HAP-1 (cell line): ENCODE measurements at regions not wholly inside any gene's neighbourhood (a gene's known extent, or its start where the extent isn't known, plus 50 kb on each side); places are given as distances from the start of the nearest gene placed in this dataset.
A peak's percentile ranks its signal among the peaks of the same experiment; 100 is the strongest.
"Not testable (repeated sequence)": the region's sequence is repeated elsewhere in the genome, so short reads cannot be mapped to it uniquely, and the experiment has no call there.

Source experiments
- DNase-seq, 2 experiments: peaks; one replicate each; pipeline ENCODE4 v3.0.0-alpha.2; 2016 to 2020; ENCODE audit warnings: low spot score in 2 of 2
- H3K27me3 ChIP-seq: fragments of 250-450 bp; sonication (Bioruptor Pico); 2 replicates; pipeline ENCODE4 v1.5.1; 2020; ENCODE audit warnings: low read depth, mild to moderate bottlenecking, moderate library complexity
- H3K36me3 ChIP-seq: fragments of 250-450 bp; sonication (Bioruptor Pico); replicated peaks from 2 replicates; pipeline ENCODE4 v1.5.1; 2020; ENCODE audit warnings: mild to moderate bottlenecking
- H3K4me1 ChIP-seq: fragments of 250-450 bp; sonication (Bioruptor Pico); 2 replicates; pipeline ENCODE4 v1.5.1; 2020; ENCODE audit warnings: mild to moderate bottlenecking
- H3K4me3 ChIP-seq: fragments of 250-450 bp; sonication (Bioruptor Pico); 2 replicates; pipeline ENCODE4 v1.5.1; 2020; ENCODE audit warnings: mild to moderate bottlenecking, moderate library complexity
- H3K9me3 ChIP-seq: fragments of 250-450 bp; sonication (Bioruptor Pico); 2 replicates; pipeline ENCODE4 v1.5.1; 2020; ENCODE audit warnings: mild to moderate bottlenecking, moderate library complexity
- in situ Hi-C: fragments of 300-500 bp; cut with MboI; formaldehyde crosslinking; loops from 3 replicates; pipeline ENCODE4 v1.14.3; 2020; ENCODE audit warnings: low sequenced_read_pairs, inconsistent platforms, mixed read lengths

DNA sequence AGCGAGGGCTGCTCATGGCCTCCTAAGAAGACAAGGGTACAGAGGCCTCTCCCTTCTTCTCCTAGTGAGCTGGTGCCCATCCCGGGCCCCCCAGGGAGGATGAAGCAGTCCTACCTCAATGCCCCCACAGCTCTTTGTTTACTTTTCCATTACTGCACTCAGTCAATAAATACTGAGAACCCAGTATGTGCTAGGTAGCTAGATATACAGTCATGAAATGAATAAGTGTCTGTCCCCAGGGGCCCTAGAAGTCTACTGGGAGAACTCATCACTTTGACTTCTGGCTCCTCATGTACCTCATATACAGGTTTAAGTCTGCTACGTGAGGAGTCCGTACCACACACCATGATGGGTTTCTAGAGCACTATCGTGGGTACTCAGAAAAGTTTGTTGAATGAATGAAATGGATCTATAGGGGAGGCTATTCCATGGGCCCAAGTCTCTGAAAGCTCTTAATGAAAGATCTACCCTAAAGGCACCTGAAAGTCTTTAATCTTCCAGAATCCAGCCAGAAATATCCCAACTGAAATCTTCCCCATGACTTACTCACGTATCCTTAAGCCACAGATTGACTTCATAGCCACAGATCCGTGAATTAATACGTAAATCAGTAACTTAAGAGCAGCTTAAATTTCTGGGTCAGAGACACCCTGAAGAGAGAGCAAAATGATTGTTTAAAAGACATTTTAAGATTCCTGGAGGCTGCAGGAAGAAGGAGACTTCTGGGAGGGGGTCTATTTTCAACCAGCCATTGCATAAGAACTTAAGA lies 51.6 kb upstream of the POMP start:
- no peaks in the 10 kb centered on the region for H3K9me3 ChIP-seq
- no peak for DNase-seq
- in situ Hi-C loops, result no loop called here
- no peaks in the 10 kb centered on the region for H3K27me3 ChIP-seq
- no peak overlapping the region for H3K4me3 ChIP-seq
- no peaks in the 10 kb centered on the region for H3K36me3 ChIP-seq
- H3K4me1 ChIP-seq, result no peaks in the 10 kb centered on the region

- no peak for DNase-seq
- Histone ChIP-seq H3K4me3 (no peak overlapping the region), H3K36me3 (no peaks in the 10 kb centered on the region), H3K4me1 (no peaks in the 10 kb centered on the region), H3K27me3 (no peaks in the 10 kb centered on the region), H3K9me3 (no peaks in the 10 kb centered on the region)
- in situ Hi-C loops, result no loop called here
Measured at GRCh38 chr13:28606466-28606865, 52.5 kb upstream of the POMP start.

DNA sequence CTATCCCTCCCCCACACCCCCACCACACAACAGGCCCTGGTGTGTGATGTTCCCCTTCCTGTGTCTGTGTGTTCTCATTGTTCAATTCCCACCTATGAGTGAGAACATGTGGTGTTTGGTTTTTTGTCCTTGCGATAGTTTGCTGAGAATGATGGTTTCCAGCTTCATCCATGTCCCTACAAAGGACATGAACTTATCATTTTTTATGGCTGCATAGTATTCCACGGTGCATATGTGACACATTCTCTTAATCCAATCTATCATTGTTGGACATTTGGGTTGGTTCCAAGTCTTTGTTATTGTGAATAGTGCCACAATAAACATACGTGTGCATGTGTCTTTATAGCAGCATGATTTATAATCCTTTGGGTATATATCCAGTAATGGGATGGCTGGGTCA lies 53.8 kb upstream of the POMP start:
- H3K4me3 ChIP-seq, H3K27me3 ChIP-seq, H3K4me1 ChIP-seq, in situ Hi-C loops, H3K36me3 ChIP-seq, DNase-seq, H3K9me3 ChIP-seq: not testable (repeated sequence)

DNA sequence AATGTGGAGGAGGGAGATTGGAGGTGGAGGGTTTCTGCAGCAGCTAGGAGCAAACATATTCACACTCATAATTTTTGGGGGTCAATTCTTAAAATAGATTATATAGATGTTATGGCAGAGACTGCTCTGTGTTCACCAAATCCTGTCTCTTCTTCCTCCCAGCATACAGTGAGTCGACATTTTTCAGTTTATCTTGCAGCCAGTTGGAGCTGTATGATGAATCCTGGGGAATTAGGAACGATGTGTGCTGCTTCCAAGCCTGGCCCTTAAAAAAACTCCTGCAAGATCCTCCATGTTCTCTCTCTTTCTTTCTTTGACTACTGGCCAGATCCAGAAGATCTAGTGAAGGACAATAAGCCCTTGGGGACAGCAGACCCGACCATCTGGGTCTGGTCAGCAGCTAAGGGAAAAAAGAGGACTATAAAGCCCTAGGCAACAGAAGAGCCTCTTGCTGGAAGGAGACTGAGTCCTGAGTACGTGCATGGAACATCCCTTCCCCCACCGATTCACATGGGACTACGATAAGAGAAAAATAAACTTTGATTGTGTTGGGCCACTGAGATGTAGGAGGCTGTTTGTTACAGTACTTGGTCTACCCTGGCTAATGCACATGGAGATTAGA lies 55.8 kb upstream of the POMP start:
- H3K36me3 ChIP-seq, result no peaks in the 10 kb centered on the region
- in situ Hi-C loops, result no loop called here

DNA sequence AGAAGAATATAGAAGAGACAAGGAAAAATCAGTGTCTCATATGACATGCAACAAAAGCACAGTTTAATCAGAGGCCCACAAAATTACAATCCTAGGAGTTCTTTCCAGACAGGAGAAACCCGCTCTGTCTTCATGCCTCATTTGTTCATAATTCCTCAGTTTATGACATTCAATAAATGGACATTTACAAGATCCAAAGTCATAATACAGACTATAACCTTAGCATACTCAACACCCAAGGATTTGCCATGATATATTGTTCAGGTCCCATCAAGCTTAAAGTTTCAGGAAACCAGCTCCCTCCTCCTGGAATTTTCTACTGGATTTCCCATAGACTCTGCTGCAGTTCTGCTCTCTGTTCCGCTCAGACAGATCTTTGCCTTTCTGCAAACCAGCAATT lies 56.4 kb upstream of the POMP start:
- no peak for DNase-seq
- in situ Hi-C loops, result no loop called here
- H3K27me3 ChIP-seq, result no peaks in the 10 kb centered on the region
- no peak overlapping the region for H3K4me3 ChIP-seq
- no peaks in the 10 kb centered on the region for H3K9me3 ChIP-seq
- H3K36me3 ChIP-seq, result no peaks in the 10 kb centered on the region
- no peaks in the 10 kb centered on the region for H3K4me1 ChIP-seq

More for the DNA sequence above, 55.8 kb upstream of the POMP start:
- DNase-seq, result no peak
- H3K9me3 ChIP-seq, result no peaks in the 10 kb centered on the region
- no peaks in the 10 kb centered on the region for H3K27me3 ChIP-seq
- no peaks in the 10 kb centered on the region for H3K4me1 ChIP-seq
- no peak overlapping the region for H3K4me3 ChIP-seq

- H3K4me3 ChIP-seq, result no peak overlapping the region
- no peaks in the 10 kb centered on the region for H3K36me3 ChIP-seq
- DNase-seq, result no peak
- H3K27me3 ChIP-seq, result no peaks in the 10 kb centered on the region
- H3K9me3 ChIP-seq, result no peaks in the 10 kb centered on the region
- H3K4me1 ChIP-seq, result no peaks in the 10 kb centered on the region
- in situ Hi-C loops, result no loop called here
Measured at GRCh38 chr13:28601581-28601980, 57.3 kb upstream of the POMP start.

- Histone ChIP-seq H3K27me3 (no peaks in the 10 kb centered on the region), H3K4me3 (no peak overlapping the region), H3K4me1 (no peaks in the 10 kb centered on the region), H3K36me3 (no peaks in the 10 kb centered on the region), H3K9me3 (no peaks in the 10 kb centered on the region)
- no peak for DNase-seq
- in situ Hi-C loops, result no loop called here
Measured at GRCh38 chr13:28597641-28598040, 61.3 kb upstream of the POMP start.

DNA sequence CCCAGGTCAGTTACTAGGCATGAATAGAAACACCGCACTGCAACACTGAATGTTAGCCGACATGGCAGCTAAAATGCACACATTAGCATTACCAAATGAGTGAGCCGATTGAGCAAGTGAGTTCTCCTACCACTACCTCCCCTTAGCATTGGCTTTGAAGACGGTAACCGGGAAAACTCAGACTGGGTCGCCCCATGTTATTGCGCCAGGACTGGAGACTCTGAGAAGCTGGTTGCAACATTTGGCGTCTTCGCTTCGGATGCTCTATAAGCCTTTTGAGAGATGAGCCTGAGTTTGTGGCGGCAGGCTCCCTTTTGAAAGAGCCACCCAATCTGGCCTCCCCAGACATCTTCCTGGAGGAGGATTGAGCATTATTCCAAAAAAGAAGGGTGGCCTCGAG lies 68.5 kb upstream of the POMP start:
- DNase-seq, result no peak
- Histone ChIP-seq H3K36me3 (no peaks in the 10 kb centered on the region), H3K4me1 (no peaks in the 10 kb centered on the region), H3K27me3 (no peaks in the 10 kb centered on the region), H3K4me3 (no peak overlapping the region), H3K9me3 (no peaks in the 10 kb centered on the region)
- in situ Hi-C loops, result no loop called here

DNA sequence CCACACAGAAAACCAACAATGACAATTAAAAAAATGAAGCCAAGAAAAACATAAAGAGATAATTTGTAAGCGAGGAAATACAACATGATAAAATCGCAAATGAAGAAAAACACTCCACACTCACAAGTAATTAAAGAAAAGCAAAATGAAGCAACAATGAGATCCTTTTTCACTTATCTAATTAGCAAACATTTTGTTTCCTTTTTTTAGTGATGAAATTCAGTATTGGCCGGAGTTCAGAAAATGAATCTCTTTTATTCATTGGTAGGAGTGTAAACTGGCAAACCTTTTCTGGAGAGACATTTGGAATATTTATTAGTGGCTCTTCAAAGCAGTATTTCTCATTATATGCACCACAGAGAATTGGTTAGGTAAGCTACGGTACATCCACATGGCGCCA lies 70.6 kb upstream of the POMP start:
- Histone ChIP-seq H3K4me1 (no peaks in the 10 kb centered on the region), H3K36me3 (no peaks in the 10 kb centered on the region), H3K4me3 (no peak overlapping the region), H3K27me3 (no peaks in the 10 kb centered on the region), H3K9me3 (no peaks in the 10 kb centered on the region)
- DNase-seq, result no peak
- in situ Hi-C loops, result no loop called here

DNA sequence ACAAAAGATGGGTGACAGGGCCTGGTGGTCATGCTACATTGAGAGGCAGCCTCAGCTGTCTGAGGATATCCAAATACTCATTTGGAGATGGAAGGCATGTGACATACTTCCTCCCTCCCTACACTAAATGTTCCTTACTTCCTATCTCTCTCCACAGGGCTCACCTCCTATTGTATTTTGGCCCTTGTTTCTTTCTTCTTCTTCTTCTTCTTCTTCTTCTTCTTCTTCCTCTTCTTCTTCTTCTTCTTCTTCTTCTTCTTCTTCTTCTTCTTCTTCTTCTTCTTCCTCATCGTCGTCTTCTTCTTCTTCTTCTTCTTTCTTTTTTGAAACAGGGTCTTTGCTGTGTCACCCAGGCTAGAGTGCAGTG lies 71.8 kb upstream of the POMP start:
- Histone ChIP-seq H3K4me1 (no peaks in the 10 kb centered on the region), H3K9me3 (no peaks in the 10 kb centered on the region), H3K36me3 (no peaks in the 10 kb centered on the region), H3K4me3 (no peak overlapping the region), H3K27me3 (no peaks in the 10 kb centered on the region)
- in situ Hi-C loops, result no loop called here
- DNase-seq, result no peak

DNA sequence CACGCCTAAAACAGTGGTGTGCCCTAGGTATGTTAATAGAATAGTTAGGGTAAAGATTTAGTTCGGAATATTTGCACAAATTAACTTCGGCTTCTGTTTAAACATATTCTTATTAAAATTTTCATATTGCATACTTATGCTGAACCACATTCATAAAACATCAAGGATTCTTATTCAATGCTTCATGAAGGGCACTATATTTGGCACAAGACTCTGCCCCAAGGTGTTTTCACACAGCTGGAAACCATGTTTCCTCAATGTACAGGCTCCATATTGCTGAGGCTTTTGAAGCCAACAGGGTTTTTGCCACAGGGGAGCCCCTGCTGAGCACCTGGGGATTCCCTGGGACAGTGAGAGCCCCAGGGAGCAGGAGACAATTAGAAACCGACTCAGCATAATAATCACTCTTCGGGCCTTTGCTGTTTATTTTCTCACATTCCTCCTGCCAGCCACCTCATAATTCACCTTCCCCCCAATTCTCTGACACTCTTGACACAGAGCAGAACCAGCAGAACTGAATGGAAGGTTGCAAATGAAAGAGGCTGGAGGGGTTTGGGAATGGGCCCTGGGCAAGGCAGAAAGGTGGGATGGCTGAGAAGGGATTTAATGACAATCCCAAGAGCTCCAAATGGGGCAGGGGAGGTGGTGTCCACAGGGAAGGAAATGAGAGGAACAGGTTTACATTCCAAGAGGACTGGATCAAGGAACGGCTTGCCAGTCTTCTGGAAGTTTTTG lies 72.3 kb upstream of the POMP start:
- Histone ChIP-seq H3K9me3 (no peaks in the 10 kb centered on the region), H3K4me1 (no peaks in the 10 kb centered on the region), H3K27me3 (no peaks in the 10 kb centered on the region), H3K4me3 (no peak overlapping the region), H3K36me3 (no peaks in the 10 kb centered on the region)
- DNase-seq, result peak; percentile 8 to 11
- in situ Hi-C loops, result no loop called here

DNA sequence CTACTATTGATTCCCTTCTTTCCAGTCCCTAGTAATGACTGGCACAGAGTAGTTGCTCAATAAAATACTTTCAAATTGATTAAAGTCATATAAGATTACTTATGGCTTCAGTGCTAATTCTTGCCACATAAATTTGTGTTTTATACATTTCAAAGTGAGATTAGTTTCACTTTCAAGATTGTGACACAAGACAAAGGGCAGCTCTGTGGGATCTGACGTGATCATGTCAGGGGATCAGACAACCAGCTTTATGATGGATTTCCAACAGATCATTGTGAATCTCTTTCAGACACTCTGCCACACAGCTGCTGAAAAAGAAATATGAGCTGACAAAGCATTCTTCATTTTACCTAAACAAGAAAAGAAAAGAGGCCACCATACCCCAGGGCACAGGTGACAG lies 73.4 kb upstream of the POMP start:
- no peaks in the 10 kb centered on the region for H3K36me3 ChIP-seq
- no peaks in the 10 kb centered on the region for H3K9me3 ChIP-seq
- no peaks in the 10 kb centered on the region for H3K4me1 ChIP-seq
- in situ Hi-C loops, result no loop called here
- no peaks in the 10 kb centered on the region for H3K27me3 ChIP-seq
- H3K4me3 ChIP-seq, result no peak overlapping the region
- DNase-seq, result no peak

DNA sequence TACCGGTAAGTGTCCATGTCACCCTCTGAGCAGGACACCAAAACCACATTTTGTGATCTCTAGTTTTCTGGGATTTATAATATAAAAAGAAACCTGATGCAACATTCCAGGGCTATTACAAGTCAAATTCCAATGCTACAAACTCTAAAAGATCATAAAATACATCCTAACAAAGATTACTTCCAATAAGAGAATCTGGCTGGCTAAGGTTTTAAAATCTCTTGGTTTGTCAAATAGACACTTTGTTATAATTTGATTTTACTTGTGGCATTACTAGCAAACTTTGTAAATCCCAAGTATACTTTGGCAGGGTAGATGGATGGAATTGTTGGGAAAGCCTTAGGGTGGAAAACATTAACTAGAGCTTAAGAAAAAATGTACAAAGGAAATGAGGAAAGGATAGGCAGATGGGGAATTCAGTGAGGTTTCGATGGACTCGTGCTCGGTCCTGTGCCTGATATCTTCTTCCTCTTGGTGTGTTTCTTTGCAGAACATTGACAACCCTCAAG lies 74.0 kb upstream of the POMP start:
- Histone ChIP-seq H3K4me3 (no peak overlapping the region), H3K36me3 (no peaks in the 10 kb centered on the region), H3K4me1 (no peaks in the 10 kb centered on the region), H3K27me3 (no peaks in the 10 kb centered on the region), H3K9me3 (no peaks in the 10 kb centered on the region)
- DNase-seq, result no peak
- in situ Hi-C loops, result no loop called here

- Histone ChIP-seq H3K36me3 (no peaks in the 10 kb centered on the region), H3K4me3 (no peak overlapping the region), H3K9me3 (no peaks in the 10 kb centered on the region), H3K4me1 (no peaks in the 10 kb centered on the region), H3K27me3 (no peaks in the 10 kb centered on the region)
- DNase-seq, result no peak
- in situ Hi-C loops, result no loop called here
Measured at GRCh38 chr13:28583651-28584091, 75.3 kb upstream of the POMP start.
